Tibial artery (tissue), 4 donors: ENCODE measurements at regions not wholly inside any gene's neighbourhood (a gene's known extent, or its start where the extent isn't known, plus 50 kb on each side); places are given as distances from the start of the nearest gene placed in this dataset.
A peak's percentile ranks its signal among the peaks of the same experiment; 100 is the strongest.

ENCODE experiments used
- DNase-seq, 2 donors: peaks; one replicate each; pipeline ENCODE4 v3.0.0-alpha.2; 2019
- H3K27ac ChIP-seq, 2 donors: fragments of 200-600 bp; sonication (generic) in 1 of 2; 1 replicate in 1 of 2; 2 replicates in 1 of 2; pipeline ENCODE4 v1.5.1; 2018 to 2019; ENCODE audit warnings: mild to moderate bottlenecking in 1 of 2
- H3K27me3 ChIP-seq, 2 donors: fragments of 200-600 bp; sonication (generic) in 1 of 2; one replicate each; pipeline versions ENCODE4 v1.5.1 to v1.6.0; 2016 to 2019
- H3K36me3 ChIP-seq, 3 donors: fragments of 200-600 bp; sonication (generic) in 2 of 3; one replicate each; pipeline ENCODE4 v1.5.1; 2016 to 2019; ENCODE audit warnings: mild to moderate bottlenecking in 2 of 3
- H3K4me1 ChIP-seq, 4 donors: fragments of 200-600 bp; sonication (generic) in 2 of 4; 1 replicate in 3 of 4; 2 replicates in 1 of 4; pipeline ENCODE4 v1.5.1; 2016 to 2019
- H3K4me3 ChIP-seq, 2 donors: fragments of 200-600 bp; sonication (generic) in 1 of 2; 1 replicate in 1 of 2; 2 replicates in 1 of 2; pipeline ENCODE4 v1.5.1; 2018 to 2019; ENCODE audit warnings: mild to moderate bottlenecking in 2 of 2
- H3K9me3 ChIP-seq, 3 donors: fragments of 200-600 bp; sonication (generic) in 1 of 3; one replicate each; pipeline ENCODE4 v1.5.1; 2016 to 2019
- intact Hi-C: fragments of 100-400 bp; cut with DNase I; formaldehyde crosslinking; loops from one replicate; pipeline ENCODE4 v1.15.0; 2023; ENCODE audit warnings: low total_unique reads
- TF ChIP-seq, protein P1 (sequence below), 2 experiments: fragments of 200-600 bp in 1 of 2; fragments of 450-650 bp in 1 of 2; IDR thresholded peaks; one replicate each; pipeline ENCODE4 v1.5.1; 2017 to 2019; ENCODE audit warnings: antibody characterized with exemption in 2 of 2, mild to moderate bottlenecking in 1 of 2, moderate library complexity in 1 of 2

DNA sequence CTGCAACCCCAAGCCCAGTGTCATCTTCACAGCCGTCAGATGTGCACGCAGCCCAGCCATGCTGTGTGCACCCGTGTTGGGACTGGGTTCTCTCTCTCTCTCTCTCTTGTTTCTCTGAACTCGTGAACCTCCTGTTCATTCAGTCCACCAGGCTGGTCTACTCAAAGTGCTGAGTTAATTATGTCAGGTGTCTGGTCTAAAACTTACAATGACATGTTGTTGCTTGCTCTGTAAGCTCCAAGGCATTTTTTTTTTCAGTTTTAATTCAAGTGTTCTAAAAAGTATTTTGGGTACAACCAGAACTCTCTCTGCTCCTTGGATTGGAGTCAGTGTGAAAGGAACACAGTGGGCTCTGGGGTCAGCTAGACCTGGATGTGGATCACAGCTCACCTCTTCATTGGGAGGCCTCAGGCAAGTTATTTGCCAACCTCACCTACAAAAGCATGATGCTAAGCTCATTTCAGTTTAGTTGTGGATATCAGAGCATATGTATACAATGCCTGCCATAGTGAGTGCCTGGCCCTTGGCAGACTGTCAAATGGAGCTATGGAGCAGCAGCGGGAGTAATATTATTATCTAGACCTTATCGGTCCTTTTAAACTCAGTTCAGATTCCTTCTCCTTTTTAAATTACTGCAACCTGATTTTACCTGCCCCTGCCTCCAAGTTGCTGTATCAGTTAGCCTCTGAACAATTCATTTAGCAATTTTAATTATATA lies 59.5 kb downstream of the PLEKHG1 start:
- Histone ChIP-seq H3K4me1 (no peaks in the 10 kb centered on the region), H3K27ac (no peak overlapping the region), H3K4me3 (no peak overlapping the region), H3K9me3 (no peaks in the 10 kb centered on the region), H3K36me3 (no peaks in the 10 kb centered on the region), H3K27me3 (no peaks in the 10 kb centered on the region)
- TF ChIP-seq, protein P1, sequence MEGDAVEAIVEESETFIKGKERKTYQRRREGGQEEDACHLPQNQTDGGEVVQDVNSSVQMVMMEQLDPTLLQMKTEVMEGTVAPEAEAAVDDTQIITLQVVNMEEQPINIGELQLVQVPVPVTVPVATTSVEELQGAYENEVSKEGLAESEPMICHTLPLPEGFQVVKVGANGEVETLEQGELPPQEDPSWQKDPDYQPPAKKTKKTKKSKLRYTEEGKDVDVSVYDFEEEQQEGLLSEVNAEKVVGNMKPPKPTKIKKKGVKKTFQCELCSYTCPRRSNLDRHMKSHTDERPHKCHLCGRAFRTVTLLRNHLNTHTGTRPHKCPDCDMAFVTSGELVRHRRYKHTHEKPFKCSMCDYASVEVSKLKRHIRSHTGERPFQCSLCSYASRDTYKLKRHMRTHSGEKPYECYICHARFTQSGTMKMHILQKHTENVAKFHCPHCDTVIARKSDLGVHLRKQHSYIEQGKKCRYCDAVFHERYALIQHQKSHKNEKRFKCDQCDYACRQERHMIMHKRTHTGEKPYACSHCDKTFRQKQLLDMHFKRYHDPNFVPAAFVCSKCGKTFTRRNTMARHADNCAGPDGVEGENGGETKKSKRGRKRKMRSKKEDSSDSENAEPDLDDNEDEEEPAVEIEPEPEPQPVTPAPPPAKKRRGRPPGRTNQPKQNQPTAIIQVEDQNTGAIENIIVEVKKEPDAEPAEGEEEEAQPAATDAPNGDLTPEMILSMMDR (IDR thresholded peaks at IDR 0.05): no peak
- intact Hi-C loops: no loop called here
- no peak for DNase-seq

DNA sequence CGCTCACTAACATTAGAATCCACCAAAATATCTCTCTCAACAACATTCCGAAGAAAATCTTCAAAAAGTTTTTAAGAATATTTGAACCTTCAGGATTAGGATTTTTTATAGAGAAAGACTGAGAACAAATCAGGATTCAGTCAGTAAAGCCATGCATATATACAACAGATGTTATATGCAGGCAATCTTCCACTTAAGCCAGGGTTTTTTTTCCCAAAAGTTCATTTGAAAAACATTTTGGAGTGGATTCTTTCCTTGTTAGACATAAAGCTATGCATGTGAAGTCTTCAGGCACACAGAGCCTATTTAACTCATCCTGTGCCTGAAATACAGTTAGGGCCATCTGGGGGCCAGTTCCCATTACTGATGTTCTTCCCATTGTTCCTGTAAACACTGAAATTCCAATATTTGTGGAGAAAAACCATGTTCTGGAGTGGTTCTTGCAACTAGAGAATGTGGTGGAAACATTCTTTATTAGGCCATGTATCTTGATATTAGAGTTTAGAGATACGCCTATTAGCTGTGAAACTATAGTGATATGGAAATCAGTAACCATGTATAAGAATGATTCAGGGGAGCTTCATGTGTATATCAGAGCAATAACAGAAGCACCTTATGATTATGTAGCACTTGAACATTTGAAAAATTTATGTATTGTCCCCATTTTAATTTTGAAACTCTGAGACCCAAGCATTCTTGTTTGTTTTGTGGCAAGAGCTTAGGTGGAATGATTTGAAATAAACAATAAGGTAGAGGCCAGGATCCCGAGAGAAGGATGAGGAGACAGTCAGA lies 61.7 kb downstream of the PLEKHG1 start:
- no peak overlapping the region for H3K27ac ChIP-seq
- no peaks in the 10 kb centered on the region for H3K36me3 ChIP-seq
- no peak for DNase-seq
- H3K4me3 ChIP-seq: no peak overlapping the region
- TF ChIP-seq, protein P1 (IDR thresholded peaks at IDR 0.05): no peak
- no peaks in the 10 kb centered on the region for H3K4me1 ChIP-seq
- H3K9me3 ChIP-seq: no peaks in the 10 kb centered on the region
- intact Hi-C loops: no loop called here
- no peaks in the 10 kb centered on the region for H3K27me3 ChIP-seq

DNA sequence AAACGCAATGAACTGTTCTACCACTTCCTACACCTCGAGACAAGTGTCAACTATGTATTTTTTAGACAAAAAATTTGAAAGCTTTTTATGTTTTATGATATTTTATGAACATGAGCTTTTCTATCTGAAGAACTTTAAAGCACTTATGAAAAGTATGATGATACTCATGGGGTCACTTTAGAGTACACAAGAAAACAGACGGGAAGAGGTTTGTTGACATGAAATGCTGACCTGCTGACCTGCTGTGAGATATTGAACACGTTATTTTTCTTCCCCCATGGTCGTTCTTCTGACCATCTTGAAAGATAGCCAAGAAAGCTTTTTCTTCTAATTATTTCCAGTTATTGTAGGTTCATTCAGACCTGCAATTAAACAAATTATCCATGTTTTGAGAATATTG lies 63.1 kb downstream of the PLEKHG1 start:
- Histone ChIP-seq H3K9me3 (no peaks in the 10 kb centered on the region), H3K36me3 (no peaks in the 10 kb centered on the region), H3K27me3 (no peaks in the 10 kb centered on the region), H3K4me3 (no peak overlapping the region), H3K4me1 (peaks cover 0 to 10% (median 1%) of the 10 kb centered on the region in 4 donors), H3K27ac (no peak overlapping the region)
- DNase-seq: no peak
- intact Hi-C loops: no loop called here
- TF ChIP-seq, protein P1 (IDR thresholded peaks at IDR 0.05): no peak

DNA sequence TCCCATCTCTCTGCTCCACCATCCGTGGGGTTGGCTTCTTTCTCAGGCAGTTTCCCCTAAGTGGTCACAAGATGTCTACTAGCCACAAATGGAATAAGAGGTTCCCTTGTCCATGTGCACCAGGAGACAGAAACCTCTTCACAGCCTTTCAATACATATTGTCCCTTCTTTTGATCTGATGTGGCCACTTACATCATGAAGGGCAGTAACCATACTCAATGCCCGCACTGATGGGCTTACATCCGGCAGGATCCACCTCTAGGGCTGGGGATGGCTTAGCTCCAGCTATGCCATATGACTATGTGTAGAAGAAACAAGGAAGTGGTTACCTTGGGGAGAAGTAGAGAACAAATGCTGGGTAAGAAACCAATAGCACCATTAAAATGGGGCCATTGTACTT lies 64.4 kb downstream of the PLEKHG1 start:
- Histone ChIP-seq H3K4me3 (no peak overlapping the region), H3K27ac (no peak overlapping the region), H3K36me3 (no peaks in the 10 kb centered on the region), H3K4me1 (peaks cover 0 to 20% (median 11%) of the 10 kb centered on the region in 4 donors), H3K27me3 (no peaks in the 10 kb centered on the region), H3K9me3 (no peaks in the 10 kb centered on the region)
- intact Hi-C loops: no loop called here
- DNase-seq: no peak
- TF ChIP-seq, protein P1 (IDR thresholded peaks at IDR 0.05): no peak

DNA sequence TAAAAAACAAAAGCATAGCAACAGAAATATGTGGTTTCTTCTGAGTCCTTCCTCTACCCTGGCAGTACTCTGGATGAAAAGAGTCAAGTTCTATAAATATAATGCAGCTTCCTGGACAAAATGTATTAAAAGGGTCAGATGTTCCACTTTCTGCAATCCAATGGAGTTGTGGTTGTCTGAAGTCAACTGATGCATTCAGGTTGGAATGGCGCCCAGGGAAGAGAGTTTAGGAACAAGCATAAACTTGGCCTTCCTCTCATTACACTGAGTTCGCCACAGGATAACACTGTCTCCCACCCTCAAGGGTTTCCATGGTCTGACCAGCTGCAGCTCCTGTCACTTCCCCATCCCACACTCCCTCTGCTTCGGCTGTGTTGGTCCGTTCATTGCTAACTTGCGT lies 66.4 kb downstream of the PLEKHG1 start:
- no peaks in the 10 kb centered on the region for H3K36me3 ChIP-seq
- H3K9me3 ChIP-seq: no peaks in the 10 kb centered on the region
- no peaks in the 10 kb centered on the region for H3K27me3 ChIP-seq
- DNase-seq: peak; percentile 68 to 72
- no peak overlapping the region for H3K27ac ChIP-seq
- TF ChIP-seq, protein P1 (IDR thresholded peaks at IDR 0.05): no peak
- H3K4me3 ChIP-seq: no peak overlapping the region
- H3K4me1 ChIP-seq: peaks cover 0 to 23% (median 15%) of the 10 kb centered on the region in 4 donors
- intact Hi-C loops: no loop called here
